Muscle layer of colon (tissue), 2 donors: ENCODE measurements at regions not wholly inside any gene's neighbourhood (a gene's known extent, or its start where the extent isn't known, plus 50 kb on each side); places are given as distances from the start of the nearest gene placed in this dataset.

Experiments
- H3K27ac ChIP-seq: one replicate; pipeline ENCODE4 v1.7.0; 2013; ENCODE audit warnings: low read depth, mild to moderate bottlenecking, low read length, moderate library complexity
- H3K27me3 ChIP-seq, 2 donors: one replicate each; pipeline ENCODE4 v1.7.0; 2013; ENCODE audit warnings: low read length in 2 of 2, mild to moderate bottlenecking in 2 of 2; ENCODE audit not compliant: insufficient read depth in 2 of 2, control insufficient read depth in 1 of 2
- H3K36me3 ChIP-seq: one replicate; pipeline ENCODE4 v1.7.0; 2013; ENCODE audit warnings: mild to moderate bottlenecking, low read length; ENCODE audit not compliant: insufficient read depth
- H3K4me1 ChIP-seq: one replicate; pipeline ENCODE4 v1.7.0; 2013; ENCODE audit warnings: mild to moderate bottlenecking, low read length; ENCODE audit not compliant: insufficient read depth
- H3K4me3 ChIP-seq, 2 donors: one replicate each; pipeline ENCODE4 v1.7.0; 2013; ENCODE audit warnings: low read length in 2 of 2, low read depth in 1 of 2, mild to moderate bottlenecking in 1 of 2, moderate library complexity in 1 of 2
- H3K9ac ChIP-seq: one replicate; pipeline ENCODE4 v1.7.0; 2013; ENCODE audit warnings: low read length
- H3K9me3 ChIP-seq: one replicate; pipeline ENCODE4 v1.7.0; 2013; ENCODE audit warnings: mild to moderate bottlenecking, low read length
- donor health status: abdominal sarcoma.
- donor health status: Adenocarcinoma of cecum.

GRCh38 chr14:96617635-96618034 lies 115.5 kb downstream of the PAPOLA start:
- Histone ChIP-seq H3K9ac (no peak overlapping the region), H3K9me3 (no peaks in the 10 kb centered on the region), H3K36me3 (no peaks in the 10 kb centered on the region), H3K4me3 (no peak overlapping the region), H3K27me3 (peaks cover 0 to 4% of the 10 kb centered on the region in 2 donors), H3K27ac (no peak overlapping the region), H3K4me1 (no peaks in the 10 kb centered on the region)

- Histone ChIP-seq H3K27ac (no peak overlapping the region), H3K27me3 (peaks cover 0 to 6% of the 10 kb centered on the region in 2 donors)
These were observed 120.7 kb downstream of the PAPOLA start for GRCh38 chr14:96622926-96623325.

GRCh38 chr14:96623676-96624484 lies 121.7 kb downstream of the PAPOLA start:
- Histone ChIP-seq H3K27me3 (peaks cover 0 to 6% of the 10 kb centered on the region in 2 donors), H3K36me3 (no peaks in the 10 kb centered on the region), H3K4me3 (no peak overlapping the region), H3K9me3 (no peaks in the 10 kb centered on the region), H3K4me1 (no peaks in the 10 kb centered on the region), H3K27ac (no peak overlapping the region), H3K9ac (no peak overlapping the region)

More at GRCh38 chr14:96622926-96623325, 120.7 kb downstream of the PAPOLA start:
- Histone ChIP-seq H3K36me3 (no peaks in the 10 kb centered on the region), H3K4me3 (no peak overlapping the region), H3K4me1 (no peaks in the 10 kb centered on the region), H3K9ac (no peak overlapping the region), H3K9me3 (no peaks in the 10 kb centered on the region)

GRCh38 chr14:96624661-96625425 lies 122.7 kb downstream of the PAPOLA start:
- Histone ChIP-seq H3K9ac (no peak overlapping the region), H3K36me3 (no peaks in the 10 kb centered on the region), H3K27ac (no peak overlapping the region), H3K27me3 (peaks cover 0 to 6% of the 10 kb centered on the region in 2 donors), H3K9me3 (no peaks in the 10 kb centered on the region), H3K4me1 (no peaks in the 10 kb centered on the region), H3K4me3 (no peak overlapping the region)

- H3K27me3 ChIP-seq = peaks cover 0 to 6% of the 10 kb centered on the region in 2 donors
These were observed 123.3 kb downstream of the PAPOLA start for GRCh38 chr14:96625426-96625985.

GRCh38 chr14:96626121-96626768 lies 124.1 kb downstream of the PAPOLA start:
- no peak overlapping the region for H3K4me3 ChIP-seq
- H3K27me3 ChIP-seq = peaks cover 0 to 6% of the 10 kb centered on the region in 2 donors
- no peaks in the 10 kb centered on the region for H3K4me1 ChIP-seq
- no peak overlapping the region for H3K27ac ChIP-seq
- no peak overlapping the region for H3K9ac ChIP-seq
- H3K9me3 ChIP-seq = no peaks in the 10 kb centered on the region
- H3K36me3 ChIP-seq = no peaks in the 10 kb centered on the region

More at GRCh38 chr14:96625426-96625985, 123.3 kb downstream of the PAPOLA start:
- Histone ChIP-seq H3K36me3 (no peaks in the 10 kb centered on the region), H3K4me3 (no peak overlapping the region), H3K9ac (no peak overlapping the region), H3K4me1 (no peaks in the 10 kb centered on the region), H3K9me3 (no peaks in the 10 kb centered on the region), H3K27ac (no peak overlapping the region)

- Histone ChIP-seq H3K4me1 (no peaks in the 10 kb centered on the region), H3K4me3 (no peak overlapping the region), H3K36me3 (no peaks in the 10 kb centered on the region), H3K27me3 (peaks cover 0 to 6% of the 10 kb centered on the region in 2 donors), H3K27ac (no peak overlapping the region), H3K9me3 (no peaks in the 10 kb centered on the region), H3K9ac (no peak overlapping the region)
These were observed 124.7 kb downstream of the PAPOLA start for GRCh38 chr14:96626916-96627315.

- Histone ChIP-seq H3K27me3 (peaks cover 0 to 6% of the 10 kb centered on the region in 2 donors), H3K9me3 (no peaks in the 10 kb centered on the region), H3K27ac (no peak overlapping the region), H3K4me3 (no peak overlapping the region), H3K4me1 (no peaks in the 10 kb centered on the region), H3K9ac (no peak overlapping the region), H3K36me3 (no peaks in the 10 kb centered on the region)
These were observed 125.2 kb downstream of the PAPOLA start for GRCh38 chr14:96627386-96627785.

- Histone ChIP-seq H3K4me1 (no peaks in the 10 kb centered on the region), H3K4me3 (no peak overlapping the region), H3K27me3 (peaks cover 0 to 6% of the 10 kb centered on the region in 2 donors), H3K9me3 (no peaks in the 10 kb centered on the region), H3K27ac (no peak overlapping the region), H3K36me3 (no peaks in the 10 kb centered on the region), H3K9ac (no peak overlapping the region)
These were observed 125.9 kb downstream of the PAPOLA start for GRCh38 chr14:96627811-96628775.

- Histone ChIP-seq H3K36me3 (no peaks in the 10 kb centered on the region), H3K9me3 (no peaks in the 10 kb centered on the region), H3K27ac (no peak overlapping the region)
These were observed 126.9 kb downstream of the PAPOLA start for GRCh38 chr14:96629082-96629481.

More at GRCh38 chr14:96629082-96629481, 126.9 kb downstream of the PAPOLA start:
- H3K4me1 ChIP-seq = no peaks in the 10 kb centered on the region
- no peak overlapping the region for H3K9ac ChIP-seq
- H3K4me3 ChIP-seq = no peak overlapping the region
- H3K27me3 ChIP-seq = peaks cover 0 to 6% of the 10 kb centered on the region in 2 donors
